Trophoblast cell (in vitro differentiated cells and primary cell): ENCODE measurements at regions not wholly inside any gene's neighbourhood (a gene's known extent, or its start where the extent isn't known, plus 50 kb on each side); places are given as distances from the start of the nearest gene placed in this dataset.
"Not testable (repeated sequence)": the region's sequence is repeated elsewhere in the genome, so short reads cannot be mapped to it uniquely, and the experiment has no call there.

ENCODE experiments used
- DNase-seq, 2 donors: peaks; one replicate each; pipeline ENCODE4 v3.0.0-alpha.2; 2016
- H2AFZ ChIP-seq: 2 replicates; pipeline ENCODE4 v1.6.1; 2013; ENCODE audit warnings: low read length, moderate library complexity, mild to moderate bottlenecking; ENCODE audit not compliant: insufficient read depth, poor library complexity
- H2AK5ac ChIP-seq: 2 replicates; pipeline ENCODE4 v1.6.1; 2013; ENCODE audit warnings: mild to moderate bottlenecking, low read length
- H2BK120ac ChIP-seq: 2 replicates; pipeline ENCODE4 v1.6.1; 2013; ENCODE audit warnings: low read length, mild to moderate bottlenecking, moderate library complexity; ENCODE audit not compliant: insufficient read depth, poor library complexity
- H2BK12ac ChIP-seq: 2 replicates; pipeline ENCODE4 v1.6.1; 2013; ENCODE audit warnings: mild to moderate bottlenecking, low read length, moderate library complexity
- H2BK5ac ChIP-seq: 2 replicates; pipeline ENCODE4 v1.6.1; 2013; ENCODE audit warnings: low read length, low read depth, moderate library complexity, mild to moderate bottlenecking; ENCODE audit not compliant: poor library complexity
- H3K14ac ChIP-seq: 2 replicates; pipeline ENCODE4 v1.6.1; 2013; ENCODE audit warnings: mild to moderate bottlenecking, low read length
- H3K18ac ChIP-seq: 2 replicates; pipeline ENCODE4 v1.6.1; 2013; ENCODE audit warnings: mild to moderate bottlenecking, low read length
- H3K23ac ChIP-seq: 2 replicates; pipeline ENCODE4 v1.6.1; 2013; ENCODE audit warnings: low read length
- H3K27ac ChIP-seq: 2 replicates; pipeline ENCODE4 v1.5.1; 2013; ENCODE audit warnings: low read depth, mild to moderate bottlenecking, inconsistent platforms, low read length, moderate library complexity
- H3K27me3 ChIP-seq: 2 replicates; pipeline ENCODE4 v1.6.1; 2013; ENCODE audit warnings: inconsistent platforms, mild to moderate bottlenecking, low read length, moderate library complexity; ENCODE audit not compliant: insufficient read depth
- H3K36me3 ChIP-seq, 2 experiments: 1 replicate in 1 of 2; 2 replicates in 1 of 2; pipeline ENCODE4 v1.6.1; 2013; ENCODE audit warnings: low read length in 2 of 2, mild to moderate bottlenecking in 2 of 2, moderate library complexity in 1 of 2; ENCODE audit not compliant: insufficient read depth in 2 of 2, control insufficient read depth in 1 of 2
- H3K4ac ChIP-seq: 2 replicates; pipeline ENCODE4 v1.6.1; 2013; ENCODE audit warnings: low read depth, mild to moderate bottlenecking, low read length, moderate library complexity
- H3K4me1 ChIP-seq, 2 experiments: 1 replicate in 1 of 2; 2 replicates in 1 of 2; pipeline ENCODE4 v1.6.1; 2013; ENCODE audit warnings: low read length in 2 of 2, mild to moderate bottlenecking in 2 of 2, moderate library complexity in 1 of 2; ENCODE audit not compliant: insufficient read depth in 2 of 2, control insufficient read depth in 1 of 2
- H3K4me2 ChIP-seq: 2 replicates; pipeline ENCODE4 v1.6.1; 2013; ENCODE audit warnings: inconsistent platforms, mild to moderate bottlenecking, low read length, moderate library complexity
- H3K4me3 ChIP-seq: 2 replicates; pipeline ENCODE4 v1.5.1; 2013; ENCODE audit warnings: mild to moderate bottlenecking, low read depth, low read length, inconsistent platforms
- H3K79me1 ChIP-seq: one replicate; pipeline ENCODE4 v1.6.1; 2013; ENCODE audit warnings: low read length
- H3K79me2 ChIP-seq: 2 replicates; pipeline ENCODE4 v1.6.1; 2013; ENCODE audit warnings: low read length, mild to moderate bottlenecking; ENCODE audit not compliant: control insufficient read depth, insufficient read depth, poor library complexity
- H3K9ac ChIP-seq: 2 replicates; pipeline ENCODE4 v1.6.1; 2013; ENCODE audit warnings: mild to moderate bottlenecking, low read length
- H3K9me3 ChIP-seq: 2 replicates; pipeline ENCODE4 v1.6.1; 2013; ENCODE audit warnings: low read depth, mild to moderate bottlenecking, control low read depth, inconsistent platforms, low read length; ENCODE audit not compliant: insufficient read depth
- H4K12ac ChIP-seq: 2 replicates; pipeline ENCODE4 v1.6.1; 2013; ENCODE audit warnings: low read depth, mild to moderate bottlenecking, low read length, moderate library complexity
- H4K8ac ChIP-seq: 2 replicates; pipeline ENCODE4 v1.6.1; 2013; ENCODE audit warnings: low read depth, mild to moderate bottlenecking, low read length, moderate library complexity
- H4K91ac ChIP-seq: one replicate; pipeline ENCODE4 v1.6.1; 2013; ENCODE audit warnings: low read depth, mild to moderate bottlenecking, low read length, moderate library complexity
- WGBS: extraction: QIAGEN DNeasy Blood & Tissue Kit; methylation state at CpG from one replicate; pipeline ENCODE4 v1.1.7; 2013; ENCODE audit warnings: missing lambda C conversion rate; ENCODE audit not compliant: insufficient read length, insufficient coverage; ENCODE audit errors: extremely low coverage; 5-methylcytosine and 5-hydroxymethylcytosine counted together

DNA sequence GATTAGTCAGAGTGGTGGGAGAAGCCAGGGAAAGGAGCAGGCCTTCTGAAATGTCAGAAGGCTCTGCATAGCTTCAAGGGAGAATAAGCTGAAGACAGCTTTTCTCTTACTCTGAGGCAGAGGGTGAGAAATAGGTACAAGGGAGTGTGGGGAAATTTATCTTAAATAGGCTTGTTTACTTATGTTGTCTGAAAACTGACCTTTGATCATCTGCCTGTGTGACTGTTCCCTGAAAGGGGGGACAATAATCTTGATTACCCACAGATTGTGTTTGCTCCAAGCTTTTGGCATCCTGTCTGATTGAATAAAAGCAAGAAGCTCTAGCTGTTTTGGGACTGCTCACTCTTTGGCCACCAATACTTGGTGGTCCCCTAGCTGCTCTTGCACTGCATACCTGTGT lies 91.7 kb upstream of the TMSB4Y start:
- H3K18ac ChIP-seq, result no peak overlapping the region
- no peaks in the 10 kb centered on the region for H3K79me1 ChIP-seq
- no peaks in the 10 kb centered on the region for H3K9me3 ChIP-seq
- no peak overlapping the region for H3K14ac ChIP-seq
- H3K27ac ChIP-seq, result no peak overlapping the region
- H3K27me3 ChIP-seq, result no peaks in the 10 kb centered on the region
- H3K36me3 ChIP-seq, result no peaks in the 10 kb centered on the region
- no peak overlapping the region for H4K8ac ChIP-seq
- H3K9ac ChIP-seq, result no peak overlapping the region
- no peak overlapping the region for H4K12ac ChIP-seq
- H3K4me2 ChIP-seq, result no peak overlapping the region
- H3K23ac ChIP-seq, result no peak overlapping the region
- no peaks in the 10 kb centered on the region for H3K79me2 ChIP-seq
- no peak overlapping the region for H2BK120ac ChIP-seq
- no peak overlapping the region for H2AK5ac ChIP-seq
- H2BK5ac ChIP-seq, result no peak overlapping the region
- no peak overlapping the region for H3K4me3 ChIP-seq
- no peak overlapping the region for H3K4ac ChIP-seq
- no peak overlapping the region for H2BK12ac ChIP-seq
- no peak for DNase-seq
- no peaks in the 10 kb centered on the region for H3K4me1 ChIP-seq
- H2AFZ ChIP-seq, result no peak overlapping the region
- H4K91ac ChIP-seq, result no peak overlapping the region

DNA sequence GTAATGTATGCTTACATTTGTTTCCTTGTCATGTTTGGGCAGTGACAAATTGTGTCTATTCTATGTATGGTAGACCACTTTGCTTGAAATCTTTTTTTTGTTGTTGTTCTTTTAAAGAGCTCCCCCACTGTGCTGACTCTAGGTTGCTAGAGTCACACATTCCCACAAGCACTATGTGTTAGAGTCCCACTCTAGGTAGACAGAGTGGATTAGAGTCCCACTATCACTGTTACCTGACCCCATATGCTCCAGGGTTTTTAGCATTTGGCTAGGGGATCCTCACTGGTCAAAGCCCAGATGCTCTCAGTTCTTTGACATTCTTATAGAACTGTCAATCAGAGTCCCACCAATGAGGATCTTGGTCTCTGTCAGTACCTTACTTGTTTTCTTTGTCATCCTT lies 111.2 kb upstream of the TMSB4Y start:
- Histone ChIP-seq H3K23ac (no peak overlapping the region), H3K4ac (no peak overlapping the region), H2AFZ (no peak overlapping the region), H3K14ac (no peak overlapping the region), H3K79me1 (no peaks in the 10 kb centered on the region), H3K4me3 (no peak overlapping the region), H3K27ac (no peak overlapping the region), H3K79me2 (no peaks in the 10 kb centered on the region), H2AK5ac (no peak overlapping the region), H3K4me1 (no peaks in the 10 kb centered on the region), H2BK5ac (no peak overlapping the region), H3K36me3 (no peaks in the 10 kb centered on the region), H4K8ac (no peak overlapping the region), H4K91ac (no peak overlapping the region), H3K4me2 (no peak overlapping the region), H3K18ac (no peak overlapping the region), H3K9me3 (no peaks in the 10 kb centered on the region), H4K12ac (no peak overlapping the region), H2BK120ac (no peak overlapping the region), H2BK12ac (no peak overlapping the region), H3K9ac (no peak overlapping the region), H3K27me3 (no peaks in the 10 kb centered on the region)
- DNase-seq, result no peak

DNA sequence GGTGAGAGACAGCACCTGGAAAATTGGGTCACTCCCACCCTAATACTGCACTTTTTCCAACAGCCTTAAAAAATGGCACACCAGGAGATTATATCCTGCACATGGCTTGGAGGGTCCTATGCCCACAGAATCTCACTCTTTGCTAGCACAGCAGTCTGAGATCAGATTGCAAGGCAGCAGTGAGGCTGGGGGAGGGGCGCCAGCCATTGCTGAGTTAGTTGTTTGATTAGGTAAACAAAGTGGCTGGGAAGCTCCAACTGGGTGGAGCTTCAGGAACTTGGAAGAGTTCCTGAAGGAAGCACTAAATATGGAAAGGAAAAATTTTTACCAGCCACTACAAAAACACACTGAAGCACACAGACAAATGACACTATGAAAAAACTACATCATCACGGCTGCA lies 91.1 kb upstream of the UTY start:
- not testable (repeated sequence) for H2AK5ac ChIP-seq, H4K91ac ChIP-seq, H3K14ac ChIP-seq, H4K8ac ChIP-seq, H2BK12ac ChIP-seq, H3K9ac ChIP-seq, H3K27ac ChIP-seq, H2BK5ac ChIP-seq, H3K79me2 ChIP-seq, H3K4me3 ChIP-seq, H3K4me2 ChIP-seq, DNase-seq, H3K9me3 ChIP-seq, H3K23ac ChIP-seq, H2BK120ac ChIP-seq, H2AFZ ChIP-seq, H3K27me3 ChIP-seq, H3K4me1 ChIP-seq, H4K12ac ChIP-seq, H3K4ac ChIP-seq, H3K18ac ChIP-seq, H3K79me1 ChIP-seq, H3K36me3 ChIP-seq
- WGBS, result no CpG with 5 or more reads among the region's 2 CpGs

DNA sequence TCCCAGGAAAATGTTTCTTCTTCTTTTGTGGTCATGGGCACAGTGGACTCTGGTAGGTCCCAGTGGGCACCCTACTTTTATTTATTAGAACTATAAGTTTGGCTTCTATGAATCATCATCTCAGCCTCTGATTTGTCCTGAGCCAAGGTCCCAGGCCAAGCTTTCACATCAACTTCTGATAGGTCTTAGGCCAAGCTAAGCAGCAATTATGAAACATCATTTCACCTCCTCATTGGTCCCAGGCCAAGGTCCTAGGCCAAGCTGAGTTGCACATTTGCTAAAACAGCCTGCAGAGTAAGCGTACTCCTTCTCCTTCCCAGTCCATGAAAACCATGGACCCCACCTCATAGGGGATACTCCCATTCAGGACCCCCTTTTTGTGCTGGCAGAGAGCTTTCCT lies 87.4 kb upstream of the UTY start:
- Histone ChIP-seq H4K12ac (no peak overlapping the region), H3K4ac (no peak overlapping the region), H4K8ac (no peak overlapping the region), H3K14ac (no peak overlapping the region), H3K23ac (no peak overlapping the region), H2AFZ (no peak overlapping the region), H3K27me3 (no peaks in the 10 kb centered on the region), H3K79me1 (no peaks in the 10 kb centered on the region), H3K4me3 (no peak overlapping the region), H2BK5ac (no peak overlapping the region), H3K9ac (no peak overlapping the region), H2BK120ac (no peak overlapping the region), H3K4me1 (no peaks in the 10 kb centered on the region), H3K18ac (no peak overlapping the region), H3K79me2 (no peaks in the 10 kb centered on the region), H2AK5ac (no peak overlapping the region), H2BK12ac (no peak overlapping the region), H3K36me3 (no peaks in the 10 kb centered on the region), H3K4me2 (no peak overlapping the region), H4K91ac (no peak overlapping the region), H3K9me3 (no peaks in the 10 kb centered on the region), H3K27ac (no peak overlapping the region)
- WGBS, result no CpG with 5 or more reads among the region's 1 CpG
- no peak for DNase-seq

DNA sequence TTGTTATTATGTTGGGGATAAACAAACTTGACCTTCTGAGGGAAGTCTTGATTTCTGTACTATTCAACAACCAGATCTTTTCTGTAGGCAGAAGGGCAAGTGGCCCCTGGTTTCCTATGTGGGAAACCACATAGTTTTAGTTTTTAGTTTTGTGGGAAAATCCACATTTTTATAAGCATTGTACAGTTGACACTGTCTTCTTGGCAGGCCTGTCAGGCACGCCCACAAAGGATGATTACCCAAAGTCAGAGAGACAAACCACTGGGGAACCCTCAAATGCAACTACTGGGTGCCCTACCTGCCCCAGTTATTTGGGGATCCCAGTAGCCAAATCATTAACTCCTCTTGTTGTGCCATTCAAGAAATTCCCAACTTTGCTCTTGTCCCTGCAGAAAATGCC lies 75.1 kb upstream of the UTY start:
- Histone ChIP-seq H3K79me1 (no peaks in the 10 kb centered on the region), H3K36me3 (no peaks in the 10 kb centered on the region), H3K4me2 (no peak overlapping the region), H2AK5ac (no peak overlapping the region), H3K4ac (no peak overlapping the region), H3K9me3 (no peaks in the 10 kb centered on the region), H4K91ac (no peak overlapping the region), H2BK120ac (no peak overlapping the region), H2BK5ac (no peak overlapping the region), H2AFZ (no peak overlapping the region), H2BK12ac (no peak overlapping the region), H3K27ac (no peak overlapping the region), H4K12ac (no peak overlapping the region), H3K18ac (no peak overlapping the region), H3K4me1 (no peaks in the 10 kb centered on the region), H4K8ac (no peak overlapping the region), H3K79me2 (no peaks in the 10 kb centered on the region), H3K27me3 (no peaks in the 10 kb centered on the region), H3K4me3 (no peak overlapping the region), H3K9ac (no peak overlapping the region), H3K14ac (no peak overlapping the region), H3K23ac (no peak overlapping the region)
- no peak for DNase-seq
- no CpG with 5 or more reads among the region's 1 CpG for WGBS
